Testis (tissue), 2 donors: ENCODE measurements at regions not wholly inside any gene's neighbourhood (a gene's known extent, or its start where the extent isn't known, plus 50 kb on each side); places are given as distances from the start of the nearest gene placed in this dataset.

Experiments used
- DNase-seq: peaks from one replicate; pipeline ENCODE4 v3.0.0-alpha.2; 2019
- H3K27ac ChIP-seq, 2 donors: fragments of 200-600 bp; sonication (generic); one replicate each; pipeline ENCODE4 v1.5.1; 2019
- H3K27me3 ChIP-seq: fragments of 200-600 bp; sonication (generic); one replicate; pipeline ENCODE4 v1.5.1; 2019
- H3K36me3 ChIP-seq: fragments of 200-600 bp; sonication (generic); one replicate; pipeline ENCODE4 v1.5.1; 2017; ENCODE audit warnings: low read depth; ENCODE audit errors: missing control alignments
- H3K4me1 ChIP-seq: fragments of 200-600 bp; sonication (generic); one replicate; pipeline ENCODE4 v1.5.1; 2019
- H3K4me3 ChIP-seq, 2 donors: fragments of 200-600 bp; sonication (generic); one replicate each; pipeline ENCODE4 v1.5.1; 2017 to 2019
- H3K9me3 ChIP-seq: fragments of 200-600 bp; sonication (generic); one replicate; pipeline ENCODE4 v1.5.1; 2017
- POLR2A ChIP-seq: fragments of 450-650 bp; IDR thresholded peaks from one replicate; pipeline ENCODE4 v1.6.1; 2017; ENCODE audit warnings: antibody characterized with exemption, mild to moderate bottlenecking, moderate library complexity
- WGBS, 2 donors: methylation state at CpG; one replicate each; pipeline ENCODE4 v1.1.5; 2018; 5-methylcytosine and 5-hydroxymethylcytosine counted together
- intact Hi-C: fragments of 100-400 bp; cut with DNase I; formaldehyde crosslinking; loops from one replicate; pipeline ENCODE4 v1.15.1; 2023; ENCODE audit warnings: low total_unique reads
- TF ChIP-seq, protein P1 (sequence below), 3 experiments: fragments of 450-650 bp in 2 of 3; fragments of 200-600 bp in 1 of 3; sonication (generic) in 1 of 3; IDR thresholded peaks; one replicate each; pipeline ENCODE4 v1.5.1; 2016 to 2019; ENCODE audit warnings: antibody characterized with exemption in 3 of 3, mild to moderate bottlenecking in 2 of 3, moderate library complexity in 1 of 3

DNA sequence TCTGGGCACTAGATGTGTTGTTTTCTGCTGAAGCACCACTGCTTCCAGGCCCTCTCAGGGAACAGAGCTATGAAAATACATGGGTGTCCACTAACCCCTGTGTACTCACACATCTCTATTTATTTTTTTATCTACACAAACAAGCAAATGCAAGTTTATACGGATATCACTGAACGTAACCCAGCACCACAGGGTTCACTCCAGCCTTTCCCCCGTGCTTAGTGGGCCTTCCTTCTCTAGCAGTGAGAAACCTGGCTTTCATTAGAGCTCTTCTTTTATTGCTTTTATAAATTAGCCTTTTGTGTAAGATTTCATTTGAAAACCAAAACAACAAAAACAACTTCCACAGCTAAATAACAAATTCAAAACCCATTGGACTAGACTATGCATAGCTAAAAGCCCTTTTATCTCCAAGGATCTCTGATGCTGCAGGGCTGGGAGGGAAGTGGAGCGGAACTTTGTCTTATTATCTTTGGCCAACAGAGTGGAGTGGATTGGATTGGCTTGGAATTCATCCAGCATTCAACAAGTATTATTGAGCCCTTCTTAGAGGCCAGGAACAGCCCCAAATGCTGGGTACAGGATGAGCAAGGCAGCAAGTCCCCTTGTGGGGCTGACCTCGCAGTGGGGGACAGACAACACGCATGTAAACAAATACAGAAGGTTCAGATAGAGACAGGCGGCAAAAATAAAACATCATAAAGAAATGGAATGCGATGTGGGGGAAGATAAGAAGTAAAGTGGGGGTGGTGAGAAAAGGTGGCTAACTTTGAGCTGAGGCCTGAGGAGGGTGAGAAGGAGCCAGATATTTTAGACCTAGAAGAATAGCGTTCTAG, 371.8 kb upstream of the POU3F1 start:
- H3K27me3 ChIP-seq, result no peaks in the 10 kb centered on the region
- no peak for TF ChIP-seq POLR2A
- TF ChIP-seq, protein P1, sequence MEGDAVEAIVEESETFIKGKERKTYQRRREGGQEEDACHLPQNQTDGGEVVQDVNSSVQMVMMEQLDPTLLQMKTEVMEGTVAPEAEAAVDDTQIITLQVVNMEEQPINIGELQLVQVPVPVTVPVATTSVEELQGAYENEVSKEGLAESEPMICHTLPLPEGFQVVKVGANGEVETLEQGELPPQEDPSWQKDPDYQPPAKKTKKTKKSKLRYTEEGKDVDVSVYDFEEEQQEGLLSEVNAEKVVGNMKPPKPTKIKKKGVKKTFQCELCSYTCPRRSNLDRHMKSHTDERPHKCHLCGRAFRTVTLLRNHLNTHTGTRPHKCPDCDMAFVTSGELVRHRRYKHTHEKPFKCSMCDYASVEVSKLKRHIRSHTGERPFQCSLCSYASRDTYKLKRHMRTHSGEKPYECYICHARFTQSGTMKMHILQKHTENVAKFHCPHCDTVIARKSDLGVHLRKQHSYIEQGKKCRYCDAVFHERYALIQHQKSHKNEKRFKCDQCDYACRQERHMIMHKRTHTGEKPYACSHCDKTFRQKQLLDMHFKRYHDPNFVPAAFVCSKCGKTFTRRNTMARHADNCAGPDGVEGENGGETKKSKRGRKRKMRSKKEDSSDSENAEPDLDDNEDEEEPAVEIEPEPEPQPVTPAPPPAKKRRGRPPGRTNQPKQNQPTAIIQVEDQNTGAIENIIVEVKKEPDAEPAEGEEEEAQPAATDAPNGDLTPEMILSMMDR (IDR thresholded peaks at IDR 0.05), result no peak
- intact Hi-C loops, result no loop called here
- no peak overlapping the region for H3K27ac ChIP-seq
- H3K4me1 ChIP-seq, result no peaks in the 10 kb centered on the region
- no peak for DNase-seq
- H3K9me3 ChIP-seq, result no peaks in the 10 kb centered on the region
- no peaks in the 10 kb centered on the region for H3K36me3 ChIP-seq
- no peak overlapping the region for H3K4me3 ChIP-seq
- whole genome bisulfite sequencing, 2 donors, result 61 to 70% methylated on average over 9 of the region's 9 CpGs

DNA sequence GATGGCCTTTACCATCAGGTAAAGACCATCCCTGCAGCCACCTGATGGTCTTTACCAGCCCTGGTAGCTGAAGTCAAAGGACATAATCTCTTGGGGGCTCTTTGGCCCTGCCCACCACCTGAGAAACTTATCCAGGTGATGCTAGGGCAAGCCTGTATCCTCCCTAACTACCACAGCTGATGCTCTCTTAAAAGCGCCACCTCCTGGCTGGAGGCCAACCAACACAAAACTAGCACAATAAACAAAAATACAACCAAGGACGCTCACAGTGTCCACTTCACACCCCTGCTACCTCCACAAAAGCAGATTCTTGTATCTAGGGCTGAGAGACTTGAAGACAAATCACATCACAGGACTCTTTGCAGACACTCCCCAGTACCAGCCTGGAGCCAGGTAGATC, 357.1 kb upstream of the POU3F1 start:
- no peaks in the 10 kb centered on the region for H3K36me3 ChIP-seq
- H3K9me3 ChIP-seq, result no peaks in the 10 kb centered on the region
- no peak overlapping the region for H3K27ac ChIP-seq
- TF ChIP-seq, protein P1 (IDR thresholded peaks at IDR 0.05), result no peak
- TF ChIP-seq POLR2A, result no peak
- no peaks in the 10 kb centered on the region for H3K4me1 ChIP-seq
- intact Hi-C loops, result no loop called here
- no peak for DNase-seq
- WGBS, 2 donors, result 68 to 90% methylated on average over 2 of the region's 2 CpGs
- no peak overlapping the region for H3K4me3 ChIP-seq
- no peaks in the 10 kb centered on the region for H3K27me3 ChIP-seq

DNA sequence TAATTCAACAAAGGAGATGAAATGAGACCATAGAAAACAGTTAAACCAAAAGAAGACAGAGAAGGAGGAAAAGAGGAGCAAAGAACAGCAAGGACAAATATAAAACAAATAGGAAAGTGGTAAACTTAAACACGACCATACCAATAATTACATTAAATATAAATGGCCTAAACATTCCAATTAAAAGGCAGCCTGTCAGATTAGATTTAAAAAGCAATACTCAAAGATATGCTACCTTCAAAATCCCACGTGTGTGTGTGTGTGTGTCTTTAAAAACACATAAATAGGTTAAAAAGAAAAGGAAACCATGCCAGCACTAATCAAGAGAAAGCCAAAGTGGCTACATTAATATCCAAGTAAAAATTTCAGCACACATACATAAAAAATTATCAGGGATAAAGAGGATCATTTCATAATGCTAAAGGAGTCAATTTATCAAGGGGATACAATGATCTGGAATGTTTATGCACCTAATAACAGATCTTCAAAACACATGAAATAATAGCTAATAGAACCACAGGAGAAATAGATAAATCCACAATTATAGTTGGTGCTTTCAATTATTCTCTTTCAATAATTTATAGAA, 355.7 kb upstream of the POU3F1 start:
- no peak for DNase-seq
- H3K36me3 ChIP-seq, result no peaks in the 10 kb centered on the region
- H3K27me3 ChIP-seq, result no peaks in the 10 kb centered on the region
- no peak overlapping the region for H3K4me3 ChIP-seq
- H3K27ac ChIP-seq, result no peak overlapping the region
- no peak for TF ChIP-seq POLR2A
- TF ChIP-seq, protein P1 (IDR thresholded peaks at IDR 0.05), result no peak
- no peaks in the 10 kb centered on the region for H3K9me3 ChIP-seq
- no peaks in the 10 kb centered on the region for H3K4me1 ChIP-seq
- intact Hi-C loops, result no loop called here
- 39 to 46% methylated on average over 2 of the region's 2 CpGs for WGBS, 2 donors

DNA sequence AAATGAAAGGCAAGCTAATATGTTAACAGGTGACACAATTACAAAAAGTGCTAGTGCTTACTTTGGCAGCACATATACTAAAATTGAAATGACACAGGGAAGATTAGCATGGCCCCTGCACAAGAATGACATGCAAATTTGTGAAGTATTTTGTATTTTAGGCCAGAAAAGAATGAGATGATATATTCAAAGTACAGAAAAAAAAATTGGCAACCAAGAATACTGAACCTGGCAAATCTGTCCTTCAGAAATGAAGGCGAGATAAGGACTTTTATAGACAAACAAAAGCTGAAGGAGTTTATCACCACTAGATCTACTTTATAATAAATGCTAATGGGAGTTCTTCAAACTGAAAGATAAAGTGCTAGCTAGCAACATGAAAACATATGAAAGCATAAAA, 350.0 kb upstream of the POU3F1 start:
- Histone ChIP-seq H3K27me3 (no peaks in the 10 kb centered on the region), H3K9me3 (no peaks in the 10 kb centered on the region)
- WGBS, 2 donors, result 95 to 98% methylated on average over 1 of the region's 1 CpG

More for the DNA sequence above, 350.0 kb upstream of the POU3F1 start:
- DNase-seq, result no peak
- Histone ChIP-seq H3K27ac (no peak overlapping the region), H3K36me3 (no peaks in the 10 kb centered on the region), H3K4me1 (no peaks in the 10 kb centered on the region), H3K4me3 (no peak overlapping the region)
- no peak for TF ChIP-seq POLR2A
- TF ChIP-seq, protein P1 (IDR thresholded peaks at IDR 0.05), result no peak
- intact Hi-C loops, result no loop called here
